NT2/D1 (cell line): ENCODE measurements at regions not wholly inside any gene's neighbourhood (a gene's known extent, or its start where the extent isn't known, plus 50 kb on each side); places are given as distances from the start of the nearest gene placed in this dataset.

ENCODE experiments used
- YY1 ChIP-seq: IDR thresholded peaks from 2 replicates; pipeline ENCODE4 v1.6.1; 2011; ENCODE audit not compliant: insufficient read length, insufficient read depth
- ZNF274 ChIP-seq: IDR thresholded peaks from 2 replicates; pipeline ENCODE4 v1.6.1; 2011; ENCODE audit warnings: mild to moderate bottlenecking, low read depth, low read length

DNA sequence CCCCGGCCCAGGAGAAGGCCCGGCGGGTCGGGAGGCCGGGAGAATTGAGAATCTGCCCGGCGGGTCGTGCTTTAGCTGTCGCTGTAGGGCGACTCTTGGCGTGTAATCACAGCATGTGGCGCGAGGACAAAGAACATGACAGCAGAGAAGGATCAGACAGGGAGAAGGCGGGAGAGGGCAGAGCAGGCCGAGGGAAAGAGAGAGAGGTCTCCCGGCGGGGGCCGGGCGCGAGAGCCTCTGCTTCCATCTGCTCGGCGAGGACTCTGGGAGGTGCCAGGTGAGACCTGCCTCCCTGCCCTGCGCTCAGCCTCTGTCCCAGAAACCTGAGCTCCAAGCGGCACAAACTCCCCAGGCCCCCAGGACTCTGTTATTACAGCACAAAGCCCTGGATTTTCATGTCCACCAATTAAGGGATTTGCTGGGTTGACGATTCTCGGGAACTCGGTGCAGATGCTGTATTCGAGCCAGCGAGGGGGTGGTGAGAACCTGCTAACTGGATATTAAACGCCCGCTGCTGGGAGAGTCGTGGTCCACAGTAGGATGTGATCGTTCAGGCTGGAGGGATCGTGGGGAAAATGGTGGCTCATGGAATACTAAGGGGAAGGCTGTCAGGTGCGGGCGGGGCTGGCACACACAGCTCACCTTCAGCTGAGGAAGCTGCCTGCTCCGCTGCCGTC, 172.0 kb upstream of the CIBAR2 start:
- TF ChIP-seq ZNF274 = no peak
- TF ChIP-seq YY1 = no peak
